ENCODE measurements at regions not wholly inside any gene's neighbourhood (a gene's known extent, or its start where the extent isn't known, plus 50 kb on each side); places are given as distances from the start of the nearest gene placed in this dataset.

- H3K27me3 ChIP-seq, result no peaks in the 10 kb centered on the region
- peaks cover 0 to 50% (median 10%) of the 10 kb centered on the region in 4 donors for H3K9me3 ChIP-seq
- no peaks in the 10 kb centered on the region for H3K36me3 ChIP-seq
- H3K27ac ChIP-seq, result no peak overlapping the region
- TF ChIP-seq CTCF (IDR thresholded peaks at IDR 0.05) (no peak), POLR2A (IDR thresholded peaks at IDR 0.05) (no peak), EP300 (IDR thresholded peaks at IDR 0.05) (no peak)
- H3K4me1 ChIP-seq, result no peaks in the 10 kb centered on the region
- no peak overlapping the region for H3K4me3 ChIP-seq
- DNase-seq (ENCODE audit: low spot score in 2 of 2), result no peak
- WGBS, 2 donors, result 74 to 75% methylated on average over 1 of the region's 1 CpG
Measured at GRCh38 chr1:118363396-118363795, 178.4 kb upstream of the SPAG17 start.

- TF ChIP-seq POLR2A (IDR thresholded peaks at IDR 0.05) (no peak), EP300 (IDR thresholded peaks at IDR 0.05) (no peak), CTCF (IDR thresholded peaks at IDR 0.05) (no peak)
- H3K9me3 ChIP-seq, result peaks cover 0 to 52% (median 12%) of the 10 kb centered on the region in 4 donors
- no peak overlapping the region for H3K4me3 ChIP-seq
- no peak overlapping the region for H3K27ac ChIP-seq
- no peaks in the 10 kb centered on the region for H3K36me3 ChIP-seq
- DNase-seq (ENCODE audit: low spot score in 2 of 2), result no peak
- H3K27me3 ChIP-seq, result no peaks in the 10 kb centered on the region
- no peaks in the 10 kb centered on the region for H3K4me1 ChIP-seq
- WGBS, 2 donors, result 61 to 64% methylated on average over 2 of the region's 2 CpGs
Measured at GRCh38 chr1:118360817-118361216, 175.8 kb upstream of the SPAG17 start.

GRCh38 chr1:118346936-118347335 is 161.9 kb upstream of the SPAG17 start:
- no peak for DNase-seq (ENCODE audit: low spot score in 2 of 2)

GRCh38 chr1:118340928-118341910 is 156.2 kb upstream of the SPAG17 start:
- 77 to 79% methylated on average over 5 of the region's 5 CpGs for WGBS, 2 donors
- TF ChIP-seq CTCF (IDR thresholded peaks at IDR 0.05) (no peak), POLR2A (IDR thresholded peaks at IDR 0.05) (no peak), EP300 (IDR thresholded peaks at IDR 0.05) (no peak)

More at GRCh38 chr1:118346936-118347335, 161.9 kb upstream of the SPAG17 start:
- no peaks in the 10 kb centered on the region for H3K36me3 ChIP-seq
- H3K4me1 ChIP-seq, result no peaks in the 10 kb centered on the region
- H3K4me3 ChIP-seq, result no peak overlapping the region
- no peak for TF ChIP-seq EP300 (IDR thresholded peaks at IDR 0.05)
- TF ChIP-seq POLR2A (IDR thresholded peaks at IDR 0.05), result no peak
- no peak for TF ChIP-seq CTCF (IDR thresholded peaks at IDR 0.05)
- WGBS, 2 donors, result 55 to 75% methylated on average over 3 of the region's 3 CpGs
- H3K9me3 ChIP-seq, result peaks cover 0 to 4% (median 0%) of the 10 kb centered on the region in 4 donors
- H3K27ac ChIP-seq, result no peak overlapping the region
- no peaks in the 10 kb centered on the region for H3K27me3 ChIP-seq

More at GRCh38 chr1:118340928-118341910, 156.2 kb upstream of the SPAG17 start:
- peaks cover 0 to 21% (median 0%) of the 10 kb centered on the region in 4 donors for H3K4me1 ChIP-seq
- H3K4me3 ChIP-seq, result no peak overlapping the region
- H3K36me3 ChIP-seq, result no peaks in the 10 kb centered on the region
- no peaks in the 10 kb centered on the region for H3K9me3 ChIP-seq
- DNase-seq (ENCODE audit: low spot score in 2 of 2), result no peak
- no peaks in the 10 kb centered on the region for H3K27me3 ChIP-seq
- H3K27ac ChIP-seq, result no peak overlapping the region
